Hematopoietic multipotent progenitor cell treated with erythropoietin and hydrocortisone succinate and interleukin-3 and kit ligand, for 8 days (in vitro differentiated cells): ENCODE measurements at regions not wholly inside any gene's neighbourhood (a gene's known extent, or its start where the extent isn't known, plus 50 kb on each side); places are given as distances from the start of the nearest gene placed in this dataset.

ENCODE experiments used
- DNase-seq: peaks from one replicate; pipeline ENCODE4 v3.0.0-alpha.2; 2015

DNA sequence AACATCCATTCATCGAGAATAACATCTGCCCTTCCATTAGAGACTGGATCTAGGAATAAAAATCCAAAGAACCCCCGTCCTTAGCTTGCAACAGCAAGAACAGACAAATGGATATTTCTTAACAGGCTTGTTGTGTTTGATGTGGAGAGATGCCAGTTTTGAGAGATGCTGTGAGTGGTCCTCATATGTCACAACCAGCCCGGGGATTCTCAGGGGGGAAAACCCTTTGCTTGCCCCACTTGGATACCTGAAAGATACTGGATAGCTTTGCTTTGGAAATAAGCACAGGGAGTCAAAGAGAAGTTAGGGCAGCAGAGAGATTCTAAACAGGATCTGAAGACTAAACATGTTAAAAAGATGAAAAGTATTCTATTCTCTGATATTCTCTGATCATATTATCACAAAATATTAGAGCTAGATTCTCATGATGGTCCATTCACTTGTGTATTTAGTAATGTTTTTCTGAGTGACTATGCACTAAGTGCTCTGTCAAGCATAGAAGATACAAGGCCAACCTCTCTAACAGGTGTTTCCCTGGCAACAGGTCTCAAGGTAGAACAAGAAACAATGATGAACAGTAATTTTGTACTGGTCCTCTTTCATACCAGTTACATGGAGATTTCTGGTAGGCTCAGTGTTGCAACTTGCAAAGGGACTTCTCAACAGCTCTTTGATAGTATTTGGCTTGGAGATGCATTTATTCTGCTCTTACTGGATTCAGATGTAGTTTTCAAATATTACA lies 348.2 kb downstream of the MYCN start:
- DNase-seq, result no peak

DNA sequence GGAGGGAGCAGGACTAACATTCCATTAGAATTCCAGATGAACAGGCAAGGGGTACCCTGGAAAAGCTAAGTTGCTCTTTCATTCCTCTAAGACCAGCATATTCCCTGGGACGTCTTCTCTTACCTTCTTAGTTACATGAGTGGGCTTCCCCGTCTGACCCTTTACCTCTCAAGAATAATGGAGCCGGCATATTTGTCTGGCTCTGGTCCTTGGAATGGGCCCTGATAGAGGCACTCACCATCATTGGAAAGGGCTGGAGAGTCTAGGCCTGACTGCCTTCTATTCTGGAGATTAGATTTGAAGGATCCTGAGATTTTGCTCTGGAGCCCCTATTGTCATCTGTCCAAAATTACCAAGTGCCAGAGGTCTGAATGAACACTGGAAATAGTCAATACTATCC lies 347.5 kb downstream of the MYCN start:
- no peak for DNase-seq

DNA sequence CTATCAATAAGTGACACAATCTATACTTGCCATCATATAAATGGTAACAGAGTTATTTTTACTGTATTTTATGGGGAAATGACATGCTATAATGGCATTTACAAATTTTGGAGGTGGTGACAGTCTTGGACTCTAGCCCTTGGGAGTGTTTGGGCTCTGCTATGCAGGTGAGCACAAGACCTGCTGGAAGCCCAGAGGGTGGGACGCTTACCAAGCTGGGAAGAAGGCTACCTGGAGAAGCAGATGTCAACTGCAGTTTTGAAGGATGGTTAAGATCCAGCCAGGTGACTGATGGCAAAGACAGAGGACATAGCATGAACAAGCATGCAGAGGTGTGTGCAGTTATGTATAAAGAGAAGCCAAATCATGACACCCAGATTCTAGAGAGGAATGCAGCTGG lies 346.9 kb downstream of the MYCN start:
- no peak for DNase-seq

DNA sequence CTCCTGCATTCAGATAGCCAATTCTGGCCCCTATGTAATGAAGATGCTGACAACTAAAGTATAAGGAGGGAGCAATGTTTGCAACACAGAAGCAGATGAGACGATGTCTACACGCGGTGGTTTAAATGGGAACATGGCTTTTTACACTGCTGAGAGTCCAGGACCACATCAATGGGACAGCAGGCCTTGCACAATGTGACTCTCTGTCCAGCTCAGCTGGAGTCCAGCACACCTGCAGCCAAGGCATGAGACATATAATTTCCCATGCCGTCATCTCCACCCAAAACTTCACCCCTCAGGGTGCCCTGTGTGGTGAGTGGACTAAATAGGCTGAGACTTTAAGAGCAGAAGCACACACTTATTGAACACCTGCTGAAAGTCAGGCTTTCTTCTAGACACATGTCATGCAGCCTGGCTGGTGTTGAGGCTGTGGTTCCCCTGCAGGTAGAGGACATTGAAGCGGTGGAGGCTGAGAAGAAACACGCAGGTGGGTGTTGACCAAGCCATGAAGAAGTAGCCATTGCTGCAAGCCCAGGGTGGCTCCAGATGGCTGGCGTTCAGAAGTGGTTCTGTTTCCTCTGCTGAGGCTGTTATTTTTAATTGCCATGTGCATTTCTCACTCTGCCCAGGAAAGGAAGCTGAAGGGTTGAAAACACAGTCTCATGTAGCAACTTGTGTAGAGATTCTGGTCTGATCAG lies 345.6 kb downstream of the MYCN start:
- DNase-seq, result no peak

DNA sequence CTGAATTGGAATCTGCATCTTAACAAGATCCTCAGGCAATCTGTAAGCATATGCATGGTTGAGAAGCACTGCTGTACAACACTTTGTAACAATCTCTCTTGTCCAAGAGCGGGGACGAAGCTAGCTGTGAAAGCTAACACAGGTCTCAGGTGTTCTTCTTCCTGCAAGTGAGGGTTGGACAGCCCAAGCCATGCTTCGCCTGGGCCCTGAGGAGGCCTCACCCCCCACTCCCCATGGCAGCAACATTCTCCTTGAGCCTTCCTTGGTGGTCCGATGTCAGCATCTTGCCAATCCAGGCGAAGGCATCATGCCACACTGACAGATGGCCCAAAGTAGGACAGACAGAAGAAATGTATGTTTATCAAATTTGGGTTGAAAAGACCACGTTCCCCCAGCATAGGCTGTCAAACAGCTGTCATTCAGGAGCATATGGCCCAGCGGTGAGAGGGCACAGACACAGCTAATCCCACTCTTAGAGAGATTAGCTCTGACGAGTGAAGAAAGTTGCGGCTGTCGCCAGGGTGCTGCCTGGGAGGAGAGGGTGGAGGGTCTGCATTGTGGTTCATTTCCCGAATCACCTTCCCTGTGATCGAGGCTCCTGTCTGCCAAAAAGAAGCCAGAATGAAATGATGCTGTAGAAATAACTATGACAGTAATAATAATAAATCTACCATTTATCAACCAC lies 344.7 kb downstream of the MYCN start:
- no peak for DNase-seq

DNA sequence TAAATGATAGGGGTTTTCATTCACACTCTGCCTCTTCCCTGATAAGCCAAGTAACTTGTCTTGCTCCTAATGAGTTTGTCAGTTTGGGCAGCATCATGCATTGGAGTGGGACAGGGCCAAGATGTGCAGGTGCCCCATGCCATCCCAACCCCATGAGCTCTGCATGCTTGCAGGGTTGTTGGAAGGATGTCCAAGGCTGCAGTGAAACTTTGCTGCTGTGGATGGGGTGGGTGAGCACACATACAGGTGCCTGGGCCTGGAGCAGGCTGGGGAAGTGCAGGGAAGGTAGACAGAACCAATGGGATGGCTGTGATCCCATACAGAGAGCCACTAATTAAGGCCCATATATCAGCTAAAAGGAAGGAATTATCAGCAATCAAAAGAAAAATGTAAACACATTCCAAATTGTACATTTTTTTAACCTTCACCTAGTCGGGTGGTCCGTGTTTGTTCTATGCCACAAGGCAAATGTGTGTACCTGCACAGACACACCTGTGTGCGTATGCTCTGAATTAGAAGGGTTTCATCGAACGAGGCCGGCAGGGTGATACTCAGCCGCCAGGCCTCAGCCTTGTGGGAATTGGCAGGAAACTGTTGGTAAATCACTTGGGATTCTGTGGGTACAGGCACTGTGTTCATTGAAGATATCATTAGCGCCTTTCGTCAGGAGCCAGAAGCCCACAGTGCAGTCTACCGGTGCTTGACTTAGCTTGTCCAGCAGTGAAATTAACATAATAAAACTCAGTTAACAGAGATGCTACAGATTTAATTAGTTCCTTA lies 342.9 kb downstream of the MYCN start:
- DNase-seq, result no peak

DNA sequence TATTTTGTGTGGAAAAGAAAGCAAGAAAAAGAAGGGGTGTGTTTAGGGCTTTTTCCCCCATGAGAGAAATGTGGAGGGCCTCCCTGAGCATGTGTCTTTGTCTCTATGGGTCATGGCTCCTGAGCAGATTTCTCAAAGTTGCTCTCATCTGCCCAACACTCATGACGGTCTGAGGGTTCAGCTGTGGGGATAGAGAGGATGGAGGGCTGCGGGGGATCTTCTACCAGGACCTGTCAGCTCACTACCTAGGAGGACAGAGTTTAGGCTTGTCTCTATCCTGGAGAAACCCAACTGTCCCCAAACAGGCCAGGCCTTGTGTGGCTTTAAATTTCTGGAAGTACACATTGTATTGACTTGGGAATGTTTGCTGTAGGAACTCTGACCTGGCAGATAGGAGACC lies 342.2 kb downstream of the MYCN start:
- no peak for DNase-seq

DNA sequence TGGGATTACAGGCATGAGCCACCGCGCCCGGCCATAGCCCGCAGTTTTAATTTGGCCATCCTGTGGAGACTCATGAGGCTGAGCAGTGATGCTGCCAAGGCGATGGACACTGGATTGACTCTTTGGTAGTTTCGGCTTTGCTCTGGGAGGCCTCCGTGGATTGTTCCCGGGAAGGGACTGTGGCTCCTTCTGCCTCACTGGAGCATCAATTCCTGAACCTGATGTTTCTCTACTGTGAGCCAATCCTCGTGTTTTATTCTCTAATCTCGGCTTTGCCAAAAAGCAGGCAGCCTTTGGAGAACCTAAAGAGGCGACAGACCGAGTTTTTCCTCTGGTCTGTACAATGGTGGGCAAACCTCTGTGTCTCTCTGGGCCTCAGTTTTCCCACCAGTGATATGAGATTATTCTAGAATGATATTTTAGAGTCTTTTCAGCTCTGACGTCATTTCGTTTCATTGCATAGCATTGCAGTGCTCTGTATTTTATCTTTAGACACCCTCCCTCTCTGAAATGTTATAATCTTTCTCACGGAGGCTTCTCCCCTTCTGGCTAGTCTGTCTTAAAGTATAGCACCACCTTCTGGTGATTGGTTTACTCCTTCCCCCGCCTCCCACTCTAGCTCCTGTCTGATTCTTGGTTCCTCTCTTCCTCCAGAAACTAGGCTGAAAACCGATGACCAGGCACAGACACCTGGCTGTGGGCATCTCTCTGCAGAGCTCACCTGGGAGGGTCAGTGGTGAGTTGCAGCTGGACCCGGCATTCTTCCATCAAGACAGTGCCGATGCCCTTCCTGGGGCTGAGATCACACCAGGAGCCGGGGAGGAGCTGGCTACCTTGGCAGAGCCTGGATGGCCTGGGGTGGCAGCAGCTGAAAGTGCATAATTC lies 341.3 kb downstream of the MYCN start:
- DNase-seq, result peak; percentile 43

DNA sequence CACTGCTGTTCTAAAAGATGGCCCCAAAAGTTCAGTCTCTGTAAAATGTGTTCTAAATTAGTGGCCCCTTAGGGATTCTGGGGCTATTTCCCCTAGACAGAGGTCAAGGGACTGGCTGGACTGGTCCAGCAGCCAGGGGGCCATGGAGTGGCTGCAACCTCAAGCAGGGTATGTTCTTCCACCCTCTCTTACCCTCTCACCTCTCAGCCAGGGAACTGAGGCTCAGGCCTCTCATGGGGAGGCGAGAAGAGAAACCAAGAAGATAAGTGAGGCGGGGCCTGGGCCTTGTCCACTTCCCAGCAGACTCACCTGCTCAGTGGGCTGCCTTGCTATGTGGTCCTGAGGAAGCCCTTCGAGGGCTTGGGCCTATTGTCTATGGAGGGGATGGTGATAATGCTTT lies 339.7 kb downstream of the MYCN start:
- no peak for DNase-seq

DNA sequence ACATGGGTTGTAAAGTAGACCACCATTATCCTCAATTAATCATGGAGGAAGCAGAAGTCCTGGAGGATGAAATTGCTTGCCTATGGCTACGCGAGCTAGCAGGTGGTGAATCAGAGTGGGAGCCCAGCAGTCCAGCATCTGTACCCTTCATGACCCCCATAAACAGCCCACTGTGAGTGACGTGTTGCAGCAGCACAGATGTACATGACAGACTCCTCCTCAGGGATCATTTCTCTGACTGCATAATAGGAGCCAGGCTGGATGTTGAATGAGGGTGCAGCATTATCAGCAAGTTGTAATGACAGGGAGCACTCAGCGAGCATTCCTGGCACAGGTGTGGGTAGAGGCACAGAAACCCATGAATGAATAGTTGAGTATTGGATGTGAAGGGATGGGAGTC lies 339.3 kb downstream of the MYCN start:
- DNase-seq, result no peak

DNA sequence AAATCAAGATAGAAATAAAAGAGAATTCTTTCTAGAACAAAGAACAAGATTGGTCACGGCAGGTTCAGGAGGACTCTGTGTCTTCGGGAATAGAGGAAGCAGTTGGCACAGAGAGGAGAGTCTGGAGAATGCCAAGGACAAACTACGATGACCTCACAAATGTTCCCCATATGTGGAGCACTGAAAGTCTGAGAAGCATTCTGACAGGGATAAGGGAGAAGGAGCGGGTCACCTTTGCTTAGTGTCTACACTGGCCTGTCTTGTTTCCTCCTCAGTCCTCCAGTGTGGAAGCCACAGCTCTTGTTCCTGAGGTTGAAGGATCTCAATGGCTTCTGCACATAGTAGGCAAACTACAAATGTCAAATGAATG lies 338.8 kb downstream of the MYCN start:
- DNase-seq, result no peak

DNA sequence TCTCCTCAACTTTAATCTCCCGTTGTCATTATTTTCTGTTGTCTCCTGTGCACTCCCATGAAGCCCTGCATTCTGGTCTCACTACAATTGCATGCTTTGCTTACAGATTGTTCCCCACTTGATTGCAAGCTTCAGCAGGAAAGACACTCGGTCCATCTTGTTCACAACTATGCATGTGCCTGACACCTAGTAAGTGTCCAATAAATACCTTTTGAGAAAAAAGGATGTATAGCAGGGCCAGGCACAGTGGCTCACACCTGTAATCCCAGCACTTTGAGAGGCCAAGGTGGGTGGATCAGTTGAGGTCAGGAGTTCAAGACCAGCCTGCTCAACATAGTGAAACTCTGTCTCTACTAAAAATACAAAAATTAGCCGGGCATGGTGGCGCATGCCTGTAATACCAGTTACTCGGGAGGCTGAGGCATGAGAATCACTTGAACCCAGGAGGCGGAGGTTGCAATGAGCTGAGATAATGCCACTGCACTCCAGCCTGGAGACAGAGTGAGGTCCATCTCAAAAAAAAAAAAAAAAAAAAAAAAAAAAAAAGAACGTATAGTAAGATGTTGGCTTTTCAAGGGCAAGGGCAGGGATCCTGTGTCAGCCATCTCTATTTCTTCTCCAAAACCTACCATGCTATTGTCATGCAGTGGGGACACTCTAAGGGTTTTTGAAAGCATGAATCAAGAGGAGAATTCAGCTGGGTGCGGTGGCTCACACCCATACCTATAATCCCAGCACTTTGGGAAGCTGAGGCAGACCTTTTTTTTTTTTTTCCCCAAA lies 338.3 kb downstream of the MYCN start:
- no peak for DNase-seq

DNA sequence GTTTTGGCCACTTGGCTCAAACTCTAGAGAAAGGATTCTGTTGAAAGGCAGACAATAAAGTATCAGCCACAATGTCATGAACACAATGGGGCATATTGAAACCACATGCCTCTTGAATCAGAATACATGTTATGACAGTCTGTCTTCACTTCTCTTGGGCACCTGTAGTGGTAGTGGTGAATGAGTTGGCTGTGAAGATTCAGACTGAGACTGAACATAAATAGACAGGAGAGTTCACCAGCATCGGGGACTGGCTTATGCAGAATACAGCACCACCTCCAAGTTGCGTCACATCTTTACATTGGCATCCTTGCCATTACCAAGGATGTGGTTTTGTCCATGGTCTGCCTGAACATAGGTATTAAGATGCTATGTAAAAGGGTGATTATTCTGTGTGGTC lies 336.8 kb downstream of the MYCN start:
- no peak for DNase-seq

DNA sequence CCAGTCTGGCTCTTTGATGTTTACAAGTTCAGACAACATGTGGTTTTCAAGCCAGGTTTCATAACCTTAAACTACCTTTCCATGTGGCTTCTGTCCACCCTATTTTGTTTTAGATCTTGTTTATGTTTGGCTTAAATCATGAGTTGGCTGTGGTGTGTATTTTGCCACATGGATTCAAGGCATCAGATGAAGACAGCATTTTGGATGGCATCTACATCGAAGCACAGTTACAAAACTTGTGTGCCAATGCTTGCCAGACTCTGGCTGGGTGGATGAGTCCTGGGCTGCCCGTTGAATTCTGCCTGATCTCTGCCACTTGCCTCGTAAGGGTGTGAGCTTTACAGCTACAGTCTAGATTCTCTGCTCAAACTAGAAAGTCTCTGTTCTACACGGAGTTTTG lies 335.3 kb downstream of the MYCN start:
- no peak for DNase-seq

DNA sequence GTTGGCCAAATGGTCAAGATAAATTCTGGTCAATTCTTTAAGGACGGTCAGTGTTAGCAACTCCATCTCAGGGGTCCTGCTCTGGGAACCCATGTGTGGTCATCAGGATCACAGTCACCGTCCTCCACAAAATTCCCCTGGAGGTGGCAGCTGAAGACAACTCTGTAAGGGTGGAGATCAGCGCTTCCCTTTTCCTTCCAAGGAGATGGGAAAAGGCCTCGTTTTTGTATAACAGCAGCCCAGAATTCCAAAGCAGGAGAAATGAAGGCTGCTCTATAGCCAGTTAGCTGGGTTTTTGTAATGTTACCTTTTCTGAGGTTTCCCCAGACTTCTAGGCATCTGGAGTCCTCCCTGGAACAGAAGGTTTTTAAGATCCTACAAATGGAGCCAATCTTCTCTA lies 334.8 kb downstream of the MYCN start:
- DNase-seq, result no peak

DNA sequence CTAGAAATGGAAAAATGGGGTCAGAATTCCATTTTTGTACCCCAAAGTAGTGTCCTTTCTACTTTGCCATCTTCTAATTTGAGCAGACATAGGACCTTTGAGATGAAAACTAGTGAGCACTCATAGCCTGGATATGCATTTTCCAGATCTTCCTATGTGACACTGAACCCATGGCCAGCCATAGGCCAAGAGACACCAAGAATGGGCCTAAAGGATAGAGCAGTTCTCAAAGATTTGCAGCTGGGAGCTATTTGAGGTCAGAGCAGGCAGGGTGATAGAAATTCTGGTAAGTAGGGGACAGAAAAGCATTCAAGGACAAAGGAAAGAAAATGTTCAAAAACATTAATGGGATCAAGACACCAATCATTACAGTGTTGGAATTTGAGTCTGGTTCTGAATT lies 332.8 kb downstream of the MYCN start:
- no peak for DNase-seq

DNA sequence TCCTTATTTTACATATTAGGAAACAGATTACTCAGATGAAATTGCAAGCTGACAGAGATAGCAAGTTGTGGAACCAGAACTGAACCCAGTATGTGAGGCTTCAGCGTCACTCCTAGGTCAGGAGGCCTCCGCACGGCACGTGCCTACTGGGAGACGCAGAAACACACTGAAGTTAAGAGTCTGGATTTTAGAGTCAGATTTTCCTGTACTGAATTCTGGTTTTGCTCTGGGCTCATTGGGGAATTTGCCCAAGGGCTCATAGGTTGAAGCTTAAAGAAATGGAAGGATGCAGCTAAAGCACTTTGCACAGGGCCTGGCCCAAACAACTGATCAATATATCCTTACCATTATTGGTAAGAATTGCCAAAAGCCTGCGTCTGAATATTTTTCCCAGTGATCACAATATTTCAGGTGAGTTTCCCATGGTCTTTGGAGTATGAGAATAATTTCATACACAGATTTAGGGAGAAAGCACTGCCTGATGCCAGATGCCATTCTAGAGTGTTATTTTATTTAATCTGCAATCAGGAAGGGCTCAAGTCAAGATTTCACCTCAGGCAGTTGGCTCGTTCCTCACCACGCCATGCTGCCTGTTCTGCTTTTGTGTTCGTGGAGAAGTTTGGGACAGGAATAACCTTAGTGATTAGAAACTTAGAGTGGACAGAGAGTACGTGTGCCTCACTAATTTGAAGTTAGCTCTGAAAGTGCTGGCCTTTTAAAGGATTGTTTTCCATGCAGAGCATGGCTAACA lies 331.9 kb downstream of the MYCN start:
- DNase-seq, result no peak

DNA sequence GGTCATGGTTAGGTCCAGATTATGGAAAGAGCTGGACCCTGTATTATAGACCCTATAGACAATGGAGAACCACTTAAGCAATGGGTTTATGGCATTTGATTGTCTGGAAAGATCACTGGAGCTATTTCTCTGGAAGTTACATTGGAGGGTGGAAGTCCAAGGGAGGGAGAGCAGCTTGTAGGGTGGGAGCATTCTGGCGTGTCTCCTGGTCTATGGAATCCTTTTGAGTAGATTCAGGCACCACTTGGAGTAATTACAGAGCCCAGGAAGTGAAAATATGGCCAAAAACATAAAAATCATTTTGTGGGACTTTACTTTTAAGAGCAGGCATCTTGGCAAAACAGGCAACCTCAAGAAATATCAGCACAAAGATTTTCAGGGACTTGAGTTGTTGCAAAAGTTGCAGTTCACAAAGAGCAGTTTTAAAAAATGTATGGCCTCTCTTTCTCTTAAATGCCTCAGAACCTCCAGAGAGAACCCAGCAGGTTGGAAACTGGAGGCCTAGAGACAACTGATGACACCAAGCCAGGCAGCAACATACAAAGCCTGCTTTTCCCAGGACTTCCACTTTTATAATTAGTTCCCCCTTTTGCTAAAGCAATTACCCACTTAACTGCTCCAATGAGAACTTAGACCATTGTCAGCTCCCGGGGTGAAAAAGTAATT lies 331.0 kb downstream of the MYCN start:
- no peak for DNase-seq

DNA sequence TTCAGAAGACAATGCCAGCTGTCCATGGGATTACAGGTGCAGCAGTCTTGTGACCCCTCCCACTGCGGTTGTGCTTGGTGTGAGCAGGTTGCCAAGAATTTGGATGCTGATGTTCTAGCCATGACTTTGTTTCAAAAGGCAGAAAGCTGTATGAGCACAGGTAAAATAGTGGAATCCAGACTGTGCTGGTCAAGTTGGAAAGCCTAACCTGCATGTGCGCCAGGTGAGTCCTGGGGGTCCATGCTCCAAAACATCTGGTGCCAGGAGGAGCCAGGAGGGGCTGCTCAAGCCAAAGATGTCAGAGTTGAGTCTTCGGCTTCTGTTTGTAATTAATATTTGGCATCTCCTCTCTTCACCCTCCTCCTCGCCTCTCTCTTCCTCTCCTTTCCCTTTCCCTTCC lies 330.1 kb downstream of the MYCN start:
- no peak for DNase-seq

DNA sequence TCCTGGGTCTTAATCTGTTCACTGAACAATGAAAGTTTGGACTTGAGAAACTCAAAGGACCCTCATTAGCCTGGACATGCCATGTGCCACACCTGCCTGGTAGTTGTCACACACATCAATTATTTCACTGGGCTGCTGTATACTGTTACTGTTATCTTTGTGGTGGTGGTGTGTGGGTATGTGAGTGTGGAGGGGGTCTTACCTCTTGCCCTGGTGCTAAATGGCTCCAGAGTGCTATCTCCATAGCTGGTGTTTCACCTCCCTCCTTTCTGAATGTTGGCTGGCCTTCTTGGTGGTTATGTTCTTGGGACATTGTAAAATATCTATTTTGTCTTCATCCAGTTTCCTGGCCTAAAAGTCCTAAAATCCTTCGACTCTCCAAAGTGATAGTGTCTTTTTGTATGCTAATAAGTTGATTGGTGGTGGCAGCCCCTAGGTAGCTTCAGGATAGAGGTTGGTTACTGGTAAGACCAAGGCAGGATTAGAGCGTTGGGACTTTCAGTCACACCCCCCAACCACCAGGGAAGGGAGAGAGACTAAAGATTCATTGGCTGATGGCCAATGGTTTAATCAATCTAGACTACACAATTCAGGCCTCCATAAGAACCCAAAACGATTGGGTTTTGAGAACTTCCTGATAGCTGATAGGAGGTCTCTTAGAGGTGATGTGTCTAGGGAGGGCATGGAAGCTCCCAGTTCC lies 328.1 kb downstream of the MYCN start:
- DNase-seq, result no peak
